Ovary (tissue), 3 donors: ENCODE measurements at regions not wholly inside any gene's neighbourhood (a gene's known extent, or its start where the extent isn't known, plus 50 kb on each side); places are given as distances from the start of the nearest gene placed in this dataset.

Experiments
- CTCF ChIP-seq, 3 donors: fragments of 450-650 bp in 2 of 3; fragments of 200-600 bp in 1 of 3; IDR thresholded peaks; one replicate each; pipeline versions ENCODE4 v1.5.1 to v1.8.0; 2016 to 2022; ENCODE audit warnings: antibody characterized with exemption in 3 of 3, mild to moderate bottlenecking in 1 of 3
- EP300 ChIP-seq: sonication (generic); formaldehyde crosslinking; IDR thresholded peaks from one replicate; pipeline ENCODE4 v1.6.1; 2017; ENCODE audit warnings: antibody characterized with exemption
- POLR2A ChIP-seq: fragments of 450-650 bp; IDR thresholded peaks from one replicate; pipeline ENCODE4 v1.6.1; 2017; ENCODE audit warnings: antibody characterized with exemption, mild to moderate bottlenecking, moderate library complexity
- donor health status: DM: no; HTN: no; CAD: no.

DNA sequence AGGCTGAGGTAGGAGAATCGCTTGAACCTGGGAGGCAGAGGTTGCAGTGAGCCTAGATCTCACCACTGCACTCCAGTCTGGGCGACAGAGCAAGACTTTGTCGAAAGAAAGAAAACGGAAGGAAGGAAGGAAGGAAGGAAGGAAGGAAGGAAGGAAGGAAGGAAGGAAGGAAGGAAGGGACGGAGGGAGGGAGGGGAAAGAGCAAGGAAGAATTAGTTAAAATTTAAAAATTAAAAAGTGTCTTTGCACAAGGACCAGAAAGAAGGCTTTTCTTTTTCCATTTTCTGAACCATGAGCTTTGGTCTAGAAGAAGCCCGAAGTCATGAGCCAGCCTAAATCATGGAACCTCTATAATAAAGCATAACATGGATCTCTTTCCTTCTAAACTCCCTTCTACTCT is 138.2 kb upstream of the DNAJC10 start:
- TF ChIP-seq POLR2A (no peak), CTCF (IDR thresholded peaks at IDR 0.05) (no peak), EP300 (no peak)
